ENCODE measurements at regions not wholly inside any gene's neighbourhood (a gene's known extent, or its start where the extent isn't known, plus 50 kb on each side); places are given as distances from the start of the nearest gene placed in this dataset.
"Not testable (repeated sequence)": the region's sequence is repeated elsewhere in the genome, so short reads cannot be mapped to it uniquely, and the experiment has no call there.

DNA sequence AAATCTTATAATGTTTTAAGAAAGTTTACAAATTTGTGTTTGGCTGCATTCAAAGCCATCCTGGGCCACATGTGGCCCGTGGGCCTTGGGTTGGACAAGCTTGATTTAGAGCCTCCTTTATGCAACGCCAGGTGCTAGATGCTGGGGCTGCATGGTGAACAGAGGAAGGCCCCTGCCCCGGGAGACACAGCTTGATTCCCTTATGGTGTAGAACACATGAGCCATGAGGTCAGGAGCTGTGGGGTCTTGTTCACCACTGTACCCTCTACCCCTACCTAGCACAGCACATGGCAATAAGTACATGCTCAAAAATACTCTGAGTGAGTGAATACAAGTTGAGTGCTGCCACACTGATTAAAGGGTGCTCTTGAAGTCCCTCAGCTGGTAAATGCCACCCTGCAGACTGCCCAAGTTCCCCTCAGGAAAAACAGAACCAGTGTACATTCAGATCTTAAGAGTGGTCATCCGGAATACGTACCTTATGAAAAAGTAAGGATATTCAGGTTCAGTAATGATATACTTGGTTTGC is 71.9 kb downstream of the ARRDC3 start:
- H3K27me3 ChIP-seq (ENCODE audit: control insufficient read depth, insufficient read depth, low read length): no peaks in the 10 kb centered on the region
- H3K36me3 ChIP-seq (ENCODE audit: control insufficient read depth, insufficient read depth, low read length): no peaks in the 10 kb centered on the region
- TF ChIP-seq, protein P1, sequence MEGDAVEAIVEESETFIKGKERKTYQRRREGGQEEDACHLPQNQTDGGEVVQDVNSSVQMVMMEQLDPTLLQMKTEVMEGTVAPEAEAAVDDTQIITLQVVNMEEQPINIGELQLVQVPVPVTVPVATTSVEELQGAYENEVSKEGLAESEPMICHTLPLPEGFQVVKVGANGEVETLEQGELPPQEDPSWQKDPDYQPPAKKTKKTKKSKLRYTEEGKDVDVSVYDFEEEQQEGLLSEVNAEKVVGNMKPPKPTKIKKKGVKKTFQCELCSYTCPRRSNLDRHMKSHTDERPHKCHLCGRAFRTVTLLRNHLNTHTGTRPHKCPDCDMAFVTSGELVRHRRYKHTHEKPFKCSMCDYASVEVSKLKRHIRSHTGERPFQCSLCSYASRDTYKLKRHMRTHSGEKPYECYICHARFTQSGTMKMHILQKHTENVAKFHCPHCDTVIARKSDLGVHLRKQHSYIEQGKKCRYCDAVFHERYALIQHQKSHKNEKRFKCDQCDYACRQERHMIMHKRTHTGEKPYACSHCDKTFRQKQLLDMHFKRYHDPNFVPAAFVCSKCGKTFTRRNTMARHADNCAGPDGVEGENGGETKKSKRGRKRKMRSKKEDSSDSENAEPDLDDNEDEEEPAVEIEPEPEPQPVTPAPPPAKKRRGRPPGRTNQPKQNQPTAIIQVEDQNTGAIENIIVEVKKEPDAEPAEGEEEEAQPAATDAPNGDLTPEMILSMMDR (IDR thresholded peaks at IDR 0.05; ENCODE audit: insufficient read depth, low read depth, low read length): no peak
- DNase-seq (ENCODE audit: low read depth): no peak
- no peak overlapping the region for H3K4me3 ChIP-seq (ENCODE audit: low read depth, low read length)
- ChIA-PET POLR2A (no interaction called here), CTCF (interaction anchor here (0.5 to 2.1 kb wide), 5 partner anchors 26 to 73 kb away, joined by 3 to 6 read pairs (median 4); no protein-coding TSS in a partner anchor)

DNA sequence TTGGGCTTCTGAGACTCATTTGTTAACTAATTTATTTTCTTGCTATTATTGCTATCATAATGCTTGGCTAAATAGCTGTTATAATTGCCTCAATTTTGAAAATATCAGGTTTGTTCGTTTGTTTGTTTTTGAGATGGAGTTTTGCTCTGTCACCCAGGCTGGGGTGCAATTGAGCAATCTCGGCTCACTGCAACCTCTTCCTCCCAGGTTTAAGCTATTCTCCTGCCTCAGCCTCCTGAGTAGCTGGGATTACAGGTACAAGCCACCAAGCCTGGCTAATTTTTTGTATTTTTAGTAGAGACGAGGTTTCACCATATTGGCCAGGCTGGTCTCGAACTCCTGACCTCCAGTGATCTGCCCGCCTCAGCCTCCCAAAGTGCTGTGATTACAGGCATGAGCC is 75.0 kb downstream of the ARRDC3 start:
- POLR2A ChIA-PET; H3K36me3 ChIP-seq (ENCODE audit: control insufficient read depth, insufficient read depth, low read length); DNase-seq (ENCODE audit: low read depth); CTCF ChIA-PET; H3K27me3 ChIP-seq (ENCODE audit: control insufficient read depth, insufficient read depth, low read length); H3K4me3 ChIP-seq (ENCODE audit: low read depth, low read length): not testable (repeated sequence)

DNA sequence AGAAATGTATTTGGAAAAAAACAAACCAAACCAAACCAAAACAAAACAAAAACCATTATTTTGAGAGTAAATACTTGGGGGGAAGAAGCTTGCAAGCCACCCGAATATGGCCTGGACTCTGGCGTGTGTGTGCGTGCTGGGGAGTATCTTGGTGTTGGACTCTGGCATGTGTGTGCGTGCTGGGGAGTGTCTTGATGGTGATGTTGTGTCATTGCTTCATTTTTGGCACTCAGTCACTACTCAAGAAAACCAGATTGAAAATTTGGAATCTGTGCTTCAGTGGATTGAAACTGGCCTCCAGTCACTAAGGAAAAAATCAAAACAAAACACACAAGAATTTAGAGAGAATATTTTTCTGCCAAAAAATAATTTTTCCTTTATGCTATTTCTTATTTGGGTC is 76.1 kb downstream of the ARRDC3 start:
- Histone ChIP-seq H3K36me3 (ENCODE audit: control insufficient read depth, insufficient read depth, low read length) (no peaks in the 10 kb centered on the region), H3K4me3 (ENCODE audit: low read depth, low read length) (no peak overlapping the region), H3K27me3 (ENCODE audit: control insufficient read depth, insufficient read depth, low read length) (no peaks in the 10 kb centered on the region)
- POLR2A ChIA-PET: no interaction called here
- DNase-seq (ENCODE audit: low read depth): peak; percentile 62
- TF ChIP-seq, protein P1 (IDR thresholded peaks at IDR 0.05; ENCODE audit: insufficient read depth, low read depth, low read length): no peak
- CTCF ChIA-PET: interaction anchor here (0.9 kb wide), 1 partner anchor 78 kb away, joined by 4 read pairs; no protein-coding TSS in a partner anchor

DNA sequence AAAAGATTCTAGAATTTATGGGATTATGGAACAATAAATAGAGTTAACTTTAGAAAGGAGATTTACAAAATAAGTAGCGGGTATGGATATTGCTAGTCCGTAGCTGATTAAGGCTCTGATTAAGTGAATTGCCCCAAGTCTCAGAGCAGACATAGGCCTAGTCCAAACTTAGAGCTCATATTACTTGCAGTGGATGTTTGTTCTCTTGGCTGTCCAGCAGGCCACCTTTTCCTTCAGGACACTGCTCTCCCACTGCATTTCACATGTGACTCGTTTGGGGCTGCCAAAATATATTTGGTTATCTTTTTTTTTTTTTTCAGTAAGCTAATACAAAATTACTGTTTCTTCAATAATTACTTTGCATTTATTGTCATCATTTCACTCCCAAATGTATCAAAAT is 76.6 kb downstream of the ARRDC3 start:
- TF ChIP-seq, protein P1 (IDR thresholded peaks at IDR 0.05; ENCODE audit: insufficient read depth, low read depth, low read length): no peak
- H3K27me3 ChIP-seq (ENCODE audit: control insufficient read depth, insufficient read depth, low read length): no peaks in the 10 kb centered on the region
- H3K4me3 ChIP-seq (ENCODE audit: low read depth, low read length): no peak overlapping the region
- no peak for DNase-seq (ENCODE audit: low read depth)
- ChIA-PET POLR2A (no interaction called here), CTCF (interaction anchor here (0.9 kb wide), 1 partner anchor 78 kb away, joined by 4 read pairs; no protein-coding TSS in a partner anchor)
- no peaks in the 10 kb centered on the region for H3K36me3 ChIP-seq (ENCODE audit: control insufficient read depth, insufficient read depth, low read length)

DNA sequence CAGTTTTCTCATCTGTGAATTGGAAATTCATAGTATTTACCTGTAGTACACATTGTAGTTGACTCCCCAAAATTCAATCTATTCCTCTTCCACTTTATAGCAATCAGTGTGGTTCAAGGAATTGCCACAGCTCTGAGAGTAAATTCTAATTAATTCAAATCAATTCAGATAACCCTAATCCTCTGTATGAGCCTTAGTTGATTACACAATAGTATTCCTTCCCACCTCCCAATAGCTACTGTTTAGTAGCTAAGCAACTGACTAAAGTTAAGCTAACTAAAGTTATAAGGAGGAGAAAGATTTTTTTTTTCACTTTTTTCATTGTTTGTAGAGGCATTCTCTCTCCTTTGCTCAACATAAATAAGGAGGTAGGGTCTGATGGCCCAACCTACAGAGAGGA is 77.5 kb downstream of the ARRDC3 start:
- ChIA-PET POLR2A (no interaction called here), CTCF (no interaction called here)
- TF ChIP-seq, protein P1 (IDR thresholded peaks at IDR 0.05; ENCODE audit: insufficient read depth, low read depth, low read length): no peak
- DNase-seq (ENCODE audit: low read depth): no peak
- no peaks in the 10 kb centered on the region for H3K36me3 ChIP-seq (ENCODE audit: control insufficient read depth, insufficient read depth, low read length)
- H3K4me3 ChIP-seq (ENCODE audit: low read depth, low read length): no peak overlapping the region
- no peaks in the 10 kb centered on the region for H3K27me3 ChIP-seq (ENCODE audit: control insufficient read depth, insufficient read depth, low read length)

DNA sequence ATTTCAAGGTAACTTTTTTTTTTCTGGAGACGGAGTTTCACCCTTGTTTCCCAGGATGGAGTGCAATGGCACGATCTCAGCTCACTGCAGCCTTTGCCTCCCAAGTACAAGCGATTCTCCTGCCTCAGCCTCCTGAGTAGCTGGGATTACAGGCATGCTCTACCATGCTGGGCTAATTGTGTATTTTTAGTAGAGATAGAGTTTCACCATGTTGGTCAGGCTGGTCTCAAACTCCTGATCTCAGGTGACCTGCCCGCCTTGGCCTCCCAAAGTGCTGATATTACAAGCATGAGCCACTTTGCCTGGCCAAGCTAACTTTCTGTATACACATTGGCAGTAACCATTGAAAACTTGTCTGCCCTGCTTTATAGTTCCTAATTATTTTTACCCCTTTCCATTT is 79.1 kb downstream of the ARRDC3 start:
- CTCF ChIA-PET: interaction anchor here (0.7 to 2.0 kb wide), 2 partner anchors 12 to 81 kb away, joined by 3 to 4 read pairs; no protein-coding TSS in a partner anchor
- H3K4me3 ChIP-seq (ENCODE audit: low read depth, low read length); H3K27me3 ChIP-seq (ENCODE audit: control insufficient read depth, insufficient read depth, low read length); H3K36me3 ChIP-seq (ENCODE audit: control insufficient read depth, insufficient read depth, low read length); POLR2A ChIA-PET; DNase-seq (ENCODE audit: low read depth): not testable (repeated sequence)

Data from BJ (cell line).